ENCODE measurements at regions not wholly inside any gene's neighbourhood (a gene's known extent, or its start where the extent isn't known, plus 50 kb on each side); places are given as distances from the start of the nearest gene placed in this dataset.
"Not testable (repeated sequence)": the region's sequence is repeated elsewhere in the genome, so short reads cannot be mapped to it uniquely, and the experiment has no call there.

DNA sequence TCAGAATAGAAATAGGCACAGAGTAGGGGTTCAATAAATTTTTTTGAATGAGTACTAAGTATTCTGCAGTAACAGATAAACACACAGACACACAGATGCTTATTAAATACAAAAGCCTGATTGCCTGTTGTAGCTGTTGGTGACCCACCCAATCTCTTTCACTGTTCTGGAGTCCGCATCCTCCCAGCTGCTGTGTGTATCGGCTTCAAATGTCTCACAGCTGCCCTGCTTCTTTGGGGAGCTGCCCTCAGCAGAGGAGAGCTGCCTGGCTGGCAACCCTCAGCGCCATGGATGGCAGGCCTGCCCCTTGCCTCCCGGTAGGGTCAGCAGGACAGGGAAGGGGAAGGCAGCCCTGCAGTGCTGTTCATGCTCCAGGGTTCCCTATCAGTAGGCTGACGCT, 50.5 kb upstream of the PRNP start:
- DNase-seq: no peak
- Histone ChIP-seq H4K20me1 (ENCODE audit: insufficient read depth, low read depth, low read length) (no peaks in the 10 kb centered on the region), H3K27me3 (ENCODE audit: low read length) (no peaks in the 10 kb centered on the region), H3K4me1 (ENCODE audit: low read length) (no peaks in the 10 kb centered on the region), H3K27ac (ENCODE audit: low read length) (no peak overlapping the region), H3K9ac (ENCODE audit: low read length) (no peak overlapping the region), H2AFZ (ENCODE audit: low read length) (no peak overlapping the region), H3K9me2 (replicated peaks; ENCODE audit: insufficient read depth, low read length) (no peaks in the 10 kb centered on the region), H3K79me2 (ENCODE audit: low read length) (no peaks in the 10 kb centered on the region), H3K9me3 (ENCODE audit: low read length) (no peaks in the 10 kb centered on the region), H3K4me2 (ENCODE audit: low read depth, low read length, poor library complexity, severe bottlenecking) (no peak overlapping the region), H3K4me3 (ENCODE audit: low read length) (no peak overlapping the region), H3K36me3 (ENCODE audit: insufficient read depth, low read length) (no peaks in the 10 kb centered on the region)

DNA sequence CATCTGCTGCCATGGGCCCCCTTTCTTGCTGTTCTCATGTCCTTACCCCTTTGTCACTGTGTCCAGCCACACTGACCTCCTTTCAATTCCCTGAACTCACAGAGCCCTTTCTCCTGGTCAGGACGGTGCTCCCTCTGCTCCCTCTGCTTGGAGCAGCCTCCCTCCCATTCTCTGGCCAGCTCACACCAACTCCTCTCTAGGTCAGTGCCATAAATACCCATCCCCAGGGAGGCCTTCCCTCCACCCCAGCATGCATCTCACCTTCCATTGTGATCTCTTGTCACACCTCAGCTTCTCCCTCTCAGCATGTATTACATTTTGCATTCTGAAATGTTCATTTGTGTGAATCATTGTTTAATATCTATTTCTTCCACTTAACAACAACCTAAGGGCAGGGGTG, 50.9 kb upstream of the PRNP start:
- no peaks in the 10 kb centered on the region for H3K9me3 ChIP-seq (ENCODE audit: low read length)
- no peak overlapping the region for H3K4me2 ChIP-seq (ENCODE audit: low read depth, low read length, poor library complexity, severe bottlenecking)

DNA sequence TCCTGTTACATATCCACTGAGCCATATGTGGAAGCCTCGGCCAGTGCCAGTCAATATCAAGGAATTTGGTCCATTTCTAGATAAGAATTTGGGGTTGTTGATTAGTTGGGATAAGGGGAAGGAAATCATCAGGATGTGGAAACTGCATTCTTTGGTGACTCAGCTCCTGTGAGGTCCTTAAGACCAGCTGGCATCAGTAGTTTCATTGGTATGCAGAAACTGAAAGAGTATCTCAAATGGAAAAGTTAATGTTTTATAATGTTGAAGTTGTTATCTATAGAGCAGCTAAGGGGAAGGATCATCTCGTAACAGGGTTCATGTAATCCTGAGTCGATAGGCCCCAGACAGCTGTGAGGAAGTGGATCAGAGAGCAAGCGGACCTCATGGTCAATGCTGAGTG, 52.5 kb upstream of the PRNP start:
- Histone ChIP-seq H2AFZ (ENCODE audit: low read length) (no peak overlapping the region), H3K4me3 (ENCODE audit: low read length) (no peak overlapping the region), H3K36me3 (ENCODE audit: insufficient read depth, low read length) (no peaks in the 10 kb centered on the region), H3K9me3 (ENCODE audit: low read length) (no peaks in the 10 kb centered on the region), H3K9me2 (replicated peaks; ENCODE audit: insufficient read depth, low read length) (no peaks in the 10 kb centered on the region), H3K9ac (ENCODE audit: low read length) (no peak overlapping the region), H3K4me1 (ENCODE audit: low read length) (peaks cover 13% of the 10 kb centered on the region), H3K4me2 (ENCODE audit: low read depth, low read length, poor library complexity, severe bottlenecking) (no peak overlapping the region), H4K20me1 (ENCODE audit: insufficient read depth, low read depth, low read length) (no peaks in the 10 kb centered on the region), H3K27ac (ENCODE audit: low read length) (no peak overlapping the region), H3K79me2 (ENCODE audit: low read length) (no peaks in the 10 kb centered on the region), H3K27me3 (ENCODE audit: low read length) (no peaks in the 10 kb centered on the region)
- no peak for DNase-seq

More for the DNA sequence above, 50.9 kb upstream of the PRNP start:
- Histone ChIP-seq H2AFZ (ENCODE audit: low read length) (no peak overlapping the region), H3K9ac (ENCODE audit: low read length) (no peak overlapping the region), H3K36me3 (ENCODE audit: insufficient read depth, low read length) (no peaks in the 10 kb centered on the region), H3K27ac (ENCODE audit: low read length) (no peak overlapping the region), H3K9me2 (replicated peaks; ENCODE audit: insufficient read depth, low read length) (no peaks in the 10 kb centered on the region), H3K27me3 (ENCODE audit: low read length) (no peaks in the 10 kb centered on the region), H3K4me3 (ENCODE audit: low read length) (no peak overlapping the region), H4K20me1 (ENCODE audit: insufficient read depth, low read depth, low read length) (no peaks in the 10 kb centered on the region), H3K4me1 (ENCODE audit: low read length) (peaks cover 3% of the 10 kb centered on the region), H3K79me2 (ENCODE audit: low read length) (no peaks in the 10 kb centered on the region)
- DNase-seq: no peak

DNA sequence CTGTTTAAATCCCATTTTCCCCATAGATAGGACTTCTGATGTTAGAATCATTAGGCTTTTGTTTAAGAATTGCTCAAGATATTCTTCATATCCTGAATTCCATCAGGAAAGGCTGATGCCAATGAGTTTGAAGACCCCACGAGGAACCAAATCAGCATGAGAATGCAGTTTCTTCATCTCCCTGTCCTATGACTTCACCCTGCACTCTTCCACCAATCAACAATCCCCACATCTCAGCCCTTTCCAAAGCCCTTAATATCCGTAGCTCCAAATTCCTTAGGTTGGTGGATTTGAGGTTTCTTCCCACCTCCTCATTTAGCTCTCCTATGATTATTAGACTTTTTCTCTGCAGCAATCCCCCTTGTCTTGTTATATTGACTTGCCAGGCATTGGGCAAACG, 52.9 kb upstream of the PRNP start:
- no peaks in the 10 kb centered on the region for H3K27me3 ChIP-seq (ENCODE audit: low read length)
- H3K79me2 ChIP-seq (ENCODE audit: low read length): no peaks in the 10 kb centered on the region
- H3K36me3 ChIP-seq (ENCODE audit: insufficient read depth, low read length): no peaks in the 10 kb centered on the region
- H3K4me3 ChIP-seq (ENCODE audit: low read length): no peak overlapping the region
- no peak overlapping the region for H3K27ac ChIP-seq (ENCODE audit: low read length)
- H2AFZ ChIP-seq (ENCODE audit: low read length): no peak overlapping the region
- H4K20me1 ChIP-seq (ENCODE audit: insufficient read depth, low read depth, low read length): no peaks in the 10 kb centered on the region
- H3K4me2 ChIP-seq (ENCODE audit: low read depth, low read length, poor library complexity, severe bottlenecking): no peak overlapping the region
- no peaks in the 10 kb centered on the region for H3K9me3 ChIP-seq (ENCODE audit: low read length)
- H3K9me2 ChIP-seq (replicated peaks; ENCODE audit: insufficient read depth, low read length): no peaks in the 10 kb centered on the region
- no peak overlapping the region for H3K9ac ChIP-seq (ENCODE audit: low read length)
- H3K4me1 ChIP-seq (ENCODE audit: low read length): peaks cover 13% of the 10 kb centered on the region
- no peak for DNase-seq

DNA sequence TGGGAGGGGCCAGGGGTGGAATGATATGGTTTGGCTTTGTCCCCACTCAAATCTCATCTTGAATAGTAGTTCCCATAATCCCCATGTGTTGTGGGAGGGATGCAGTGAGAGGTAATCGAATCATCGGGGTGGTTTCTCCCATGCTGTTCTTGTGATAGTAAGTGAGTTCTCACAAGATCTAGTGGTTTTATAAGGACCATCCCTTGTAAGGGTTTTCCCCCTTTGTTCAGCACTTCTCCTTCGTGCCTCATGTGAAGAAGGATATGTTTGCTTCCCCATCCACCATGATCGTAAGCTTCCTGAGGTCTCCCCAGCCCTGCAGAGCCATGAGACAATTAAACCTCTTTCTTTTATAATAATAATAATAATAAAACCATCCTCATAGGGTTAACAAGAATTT, 53.4 kb upstream of the PRNP start:
- Histone ChIP-seq H2AFZ (ENCODE audit: low read length) (no peak overlapping the region), H3K4me1 (ENCODE audit: low read length) (peaks cover 13% of the 10 kb centered on the region), H3K9me3 (ENCODE audit: low read length) (no peaks in the 10 kb centered on the region), H3K9me2 (replicated peaks; ENCODE audit: insufficient read depth, low read length) (no peaks in the 10 kb centered on the region), H4K20me1 (ENCODE audit: insufficient read depth, low read depth, low read length) (no peaks in the 10 kb centered on the region), H3K4me2 (ENCODE audit: low read depth, low read length, poor library complexity, severe bottlenecking) (no peak overlapping the region), H3K4me3 (ENCODE audit: low read length) (no peak overlapping the region), H3K27ac (ENCODE audit: low read length) (no peak overlapping the region), H3K79me2 (ENCODE audit: low read length) (no peaks in the 10 kb centered on the region), H3K27me3 (ENCODE audit: low read length) (no peaks in the 10 kb centered on the region), H3K36me3 (ENCODE audit: insufficient read depth, low read length) (no peaks in the 10 kb centered on the region), H3K9ac (ENCODE audit: low read length) (no peak overlapping the region)
- no peak for DNase-seq

DNA sequence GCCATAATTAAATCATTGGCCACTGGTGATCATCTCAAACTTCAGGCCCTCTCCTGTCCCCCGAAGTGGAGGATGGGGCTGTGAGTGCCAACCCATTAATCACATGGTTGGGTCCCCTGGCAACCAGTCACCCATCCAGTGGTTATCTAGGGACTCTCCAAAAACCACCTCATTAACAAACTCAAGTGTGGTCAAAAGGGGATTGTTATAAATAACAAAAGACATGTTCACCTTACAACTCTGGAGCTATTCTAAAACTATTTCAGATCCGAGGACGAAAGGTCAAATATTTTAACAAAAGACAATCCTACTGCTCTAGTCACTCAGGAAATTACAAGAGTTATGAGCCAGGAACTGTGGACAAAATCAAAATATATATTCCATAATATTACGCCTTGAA, 60.0 kb upstream of the PRNP start:
- peaks cover 13% of the 10 kb centered on the region for H3K4me1 ChIP-seq (ENCODE audit: low read length)

DNA sequence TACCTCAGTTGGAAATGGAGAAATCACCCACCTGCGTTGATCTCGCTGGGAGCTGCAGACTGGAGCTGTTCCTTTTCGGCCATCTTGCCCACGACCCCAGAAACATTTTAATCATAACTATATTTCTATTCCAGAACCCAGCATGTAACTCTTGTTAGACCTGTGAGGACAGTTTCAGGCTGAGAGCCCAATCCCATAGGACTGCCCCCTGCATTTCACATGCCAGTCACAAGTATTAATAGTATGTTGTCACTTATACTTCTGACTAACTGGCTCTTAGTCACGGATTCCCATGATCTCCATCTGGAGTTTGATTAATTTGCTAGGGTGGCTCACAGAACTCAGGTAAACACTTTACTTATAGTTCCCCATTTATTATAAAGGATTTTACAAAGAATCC, 60.6 kb upstream of the PRNP start:
- H3K4me2 ChIP-seq (ENCODE audit: low read depth, low read length, poor library complexity, severe bottlenecking): no peak overlapping the region

More for the DNA sequence above, 60.0 kb upstream of the PRNP start:
- H2AFZ ChIP-seq (ENCODE audit: low read length): no peak overlapping the region
- no peak overlapping the region for H3K9ac ChIP-seq (ENCODE audit: low read length)
- no peaks in the 10 kb centered on the region for H4K20me1 ChIP-seq (ENCODE audit: insufficient read depth, low read depth, low read length)
- H3K79me2 ChIP-seq (ENCODE audit: low read length): no peaks in the 10 kb centered on the region
- H3K36me3 ChIP-seq (ENCODE audit: insufficient read depth, low read length): no peaks in the 10 kb centered on the region
- no peak overlapping the region for H3K4me2 ChIP-seq (ENCODE audit: low read depth, low read length, poor library complexity, severe bottlenecking)
- no peak overlapping the region for H3K4me3 ChIP-seq (ENCODE audit: low read length)
- no peaks in the 10 kb centered on the region for H3K27me3 ChIP-seq (ENCODE audit: low read length)
- DNase-seq: no peak
- no peaks in the 10 kb centered on the region for H3K9me3 ChIP-seq (ENCODE audit: low read length)
- no peaks in the 10 kb centered on the region for H3K9me2 ChIP-seq (replicated peaks; ENCODE audit: insufficient read depth, low read length)
- H3K27ac ChIP-seq (ENCODE audit: low read length): no peak overlapping the region

DNA sequence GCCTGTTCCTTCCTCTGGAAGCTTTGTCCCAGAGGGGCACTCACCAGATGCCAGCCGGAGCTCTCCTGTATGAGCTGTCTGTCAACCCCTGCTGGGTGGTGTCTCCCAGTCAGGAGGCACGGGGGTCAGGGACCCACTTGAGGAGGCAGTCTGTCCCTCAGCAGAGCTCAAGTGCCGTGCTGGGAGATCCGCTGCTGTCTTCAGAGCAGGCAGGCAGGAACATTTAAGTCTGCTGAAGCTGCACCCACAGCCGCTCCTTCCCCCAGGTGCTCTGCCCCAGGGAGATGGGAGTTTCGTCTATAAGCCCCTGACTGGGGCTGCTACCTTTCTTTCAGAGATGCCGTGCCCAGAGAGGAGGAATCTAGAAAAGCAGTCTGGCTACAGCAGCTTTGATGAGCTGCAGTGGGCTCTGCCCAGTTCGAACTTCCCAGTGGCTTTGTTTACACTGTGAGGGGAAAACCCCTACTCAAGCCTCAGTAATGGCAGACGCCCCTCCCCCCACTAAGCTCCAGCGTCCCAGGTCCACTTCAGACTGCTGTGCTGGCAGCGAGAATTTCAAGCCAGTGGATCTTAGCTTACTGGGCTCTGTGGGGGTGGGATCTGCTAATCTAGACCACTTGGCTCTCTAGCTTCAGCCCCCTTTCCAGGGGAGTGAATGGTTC, 61.5 kb upstream of the PRNP start:
- not testable (repeated sequence) for DNase-seq; H3K9ac ChIP-seq (ENCODE audit: low read length); H3K27ac ChIP-seq (ENCODE audit: low read length); H3K9me3 ChIP-seq (ENCODE audit: low read length); H4K20me1 ChIP-seq (ENCODE audit: insufficient read depth, low read depth, low read length); H3K27me3 ChIP-seq (ENCODE audit: low read length); H3K4me2 ChIP-seq (ENCODE audit: low read depth, low read length, poor library complexity, severe bottlenecking); H3K4me3 ChIP-seq (ENCODE audit: low read length); H3K36me3 ChIP-seq (ENCODE audit: insufficient read depth, low read length); H3K79me2 ChIP-seq (ENCODE audit: low read length); H2AFZ ChIP-seq (ENCODE audit: low read length); H3K9me2 ChIP-seq (replicated peaks; ENCODE audit: insufficient read depth, low read length); H3K4me1 ChIP-seq (ENCODE audit: low read length)

More for the DNA sequence above, 60.6 kb upstream of the PRNP start:
- H3K9me2 ChIP-seq (replicated peaks; ENCODE audit: insufficient read depth, low read length): no peaks in the 10 kb centered on the region
- H3K36me3 ChIP-seq (ENCODE audit: insufficient read depth, low read length): no peaks in the 10 kb centered on the region
- H3K27ac ChIP-seq (ENCODE audit: low read length): no peak overlapping the region
- no peaks in the 10 kb centered on the region for H3K27me3 ChIP-seq (ENCODE audit: low read length)
- H2AFZ ChIP-seq (ENCODE audit: low read length): no peak overlapping the region
- no peak overlapping the region for H3K4me3 ChIP-seq (ENCODE audit: low read length)
- DNase-seq: no peak
- H3K4me1 ChIP-seq (ENCODE audit: low read length): peaks cover 13% of the 10 kb centered on the region
- H3K9ac ChIP-seq (ENCODE audit: low read length): no peak overlapping the region
- no peaks in the 10 kb centered on the region for H4K20me1 ChIP-seq (ENCODE audit: insufficient read depth, low read depth, low read length)
- no peaks in the 10 kb centered on the region for H3K79me2 ChIP-seq (ENCODE audit: low read length)
- no peaks in the 10 kb centered on the region for H3K9me3 ChIP-seq (ENCODE audit: low read length)

DNA sequence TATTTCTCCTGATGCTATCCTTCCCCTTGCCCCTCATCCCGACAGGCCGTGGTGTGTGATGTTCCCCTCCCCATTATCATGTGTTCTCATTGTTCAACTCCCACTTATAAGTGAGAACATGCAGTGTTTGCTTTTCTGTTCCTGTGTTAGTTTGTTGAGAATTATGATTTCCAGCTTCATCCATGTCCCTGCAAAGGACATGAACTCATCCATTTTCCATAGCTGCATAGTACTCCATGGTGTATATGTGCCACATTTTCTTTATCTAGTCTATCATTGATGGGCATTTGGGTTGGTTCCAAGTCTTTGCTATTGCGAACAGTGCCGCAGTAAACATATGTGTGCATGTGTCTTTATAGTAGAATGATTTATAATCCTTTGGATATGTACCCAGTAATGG, 67.1 kb upstream of the PRNP start:
- H3K4me2 ChIP-seq (ENCODE audit: low read depth, low read length, poor library complexity, severe bottlenecking); H3K27me3 ChIP-seq (ENCODE audit: low read length); H2AFZ ChIP-seq (ENCODE audit: low read length); H3K9me2 ChIP-seq (replicated peaks; ENCODE audit: insufficient read depth, low read length); H3K4me3 ChIP-seq (ENCODE audit: low read length); DNase-seq; H3K4me1 ChIP-seq (ENCODE audit: low read length); H4K20me1 ChIP-seq (ENCODE audit: insufficient read depth, low read depth, low read length); H3K9ac ChIP-seq (ENCODE audit: low read length); H3K79me2 ChIP-seq (ENCODE audit: low read length); H3K27ac ChIP-seq (ENCODE audit: low read length); H3K36me3 ChIP-seq (ENCODE audit: insufficient read depth, low read length); H3K9me3 ChIP-seq (ENCODE audit: low read length): not testable (repeated sequence)
